ENCODE measurements at regions not wholly inside any gene's neighbourhood (a gene's known extent, or its start where the extent isn't known, plus 50 kb on each side); places are given as distances from the start of the nearest gene placed in this dataset.

GRCh38 chr6:22925920-22926789, 356.8 kb downstream of the HDGFL1 start:
- 76 to 80% methylated on average over 4 of the region's 4 CpGs for WGBS, 2 donors
- no peak for DNase-seq
- Histone ChIP-seq H3K9me3 (no peaks in the 10 kb centered on the region), H3K36me3 (no peaks in the 10 kb centered on the region), H3K4me3 (replicated peaks in 1 of 3) (no peak overlapping the region), H3K27ac (peak overlapping the region in 1 of 3 donors; percentile 20), H3K27me3 (no peaks in the 10 kb centered on the region), H3K4me1 (no peaks in the 10 kb centered on the region)
- intact Hi-C loops (cut with DNase I), result no loop called here
- no peak for TF ChIP-seq POLR2A (IDR thresholded peaks at IDR 0.05)

- 84 to 86% methylated on average over 2 of the region's 2 CpGs for WGBS, 2 donors
- Histone ChIP-seq H3K9me3 (no peaks in the 10 kb centered on the region), H3K4me3 (replicated peaks in 1 of 3) (no peak overlapping the region), H3K27me3 (no peaks in the 10 kb centered on the region), H3K27ac (no peak overlapping the region), H3K36me3 (no peaks in the 10 kb centered on the region), H3K4me1 (no peaks in the 10 kb centered on the region)
- intact Hi-C loops (cut with DNase I), result no loop called here
- TF ChIP-seq POLR2A (IDR thresholded peaks at IDR 0.05) (no peak), CTCF (IDR thresholded peaks at IDR 0.05) (no peak)
- DNase-seq, result no peak
Observed at GRCh38 chr6:22926790-22927354, 357.5 kb downstream of the HDGFL1 start.

DNA sequence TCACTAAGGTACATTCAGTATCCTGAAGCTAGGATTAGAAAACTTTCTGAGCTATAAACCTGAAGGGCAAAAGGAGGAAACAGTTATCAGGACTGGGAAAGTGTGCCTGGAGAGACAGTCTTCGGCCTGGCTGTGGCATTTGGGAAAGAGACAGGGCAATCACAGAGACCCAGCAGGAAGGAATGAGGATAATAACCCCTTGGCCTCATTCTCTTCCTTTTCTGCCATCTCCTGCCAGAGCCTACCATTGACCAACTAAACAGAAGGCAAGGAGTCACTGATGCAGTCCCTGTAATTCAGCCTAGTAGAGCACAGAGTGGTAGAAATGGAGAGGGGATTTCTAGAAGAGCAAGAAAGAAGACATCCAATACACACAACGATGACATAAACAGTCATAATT, 359.4 kb downstream of the HDGFL1 start:
- Histone ChIP-seq H3K9me3 (no peaks in the 10 kb centered on the region), H3K27ac (no peak overlapping the region), H3K4me1 (no peaks in the 10 kb centered on the region), H3K27me3 (no peaks in the 10 kb centered on the region), H3K4me3 (replicated peaks in 1 of 3) (no peak overlapping the region), H3K36me3 (no peaks in the 10 kb centered on the region)
- TF ChIP-seq POLR2A (IDR thresholded peaks at IDR 0.05) (no peak), CTCF (IDR thresholded peaks at IDR 0.05) (no peak)
- DNase-seq, result no peak
- 70 to 78% methylated on average over 2 of the region's 2 CpGs for WGBS, 2 donors
- intact Hi-C loops (cut with DNase I), result no loop called here

- Histone ChIP-seq H3K9me3 (no peaks in the 10 kb centered on the region), H3K36me3 (no peaks in the 10 kb centered on the region), H3K27ac (no peak overlapping the region), H3K4me1 (no peaks in the 10 kb centered on the region), H3K27me3 (no peaks in the 10 kb centered on the region), H3K4me3 (replicated peaks in 1 of 3) (no peak overlapping the region)
- TF ChIP-seq POLR2A (IDR thresholded peaks at IDR 0.05) (no peak), CTCF (IDR thresholded peaks at IDR 0.05) (no peak)
- DNase-seq, result no peak
- WGBS, 2 donors, result 72 to 81% methylated on average over 4 of the region's 4 CpGs
- intact Hi-C loops (cut with DNase I), result no loop called here
Observed at GRCh38 chr6:22929311-22929985, 360.1 kb downstream of the HDGFL1 start.

DNA sequence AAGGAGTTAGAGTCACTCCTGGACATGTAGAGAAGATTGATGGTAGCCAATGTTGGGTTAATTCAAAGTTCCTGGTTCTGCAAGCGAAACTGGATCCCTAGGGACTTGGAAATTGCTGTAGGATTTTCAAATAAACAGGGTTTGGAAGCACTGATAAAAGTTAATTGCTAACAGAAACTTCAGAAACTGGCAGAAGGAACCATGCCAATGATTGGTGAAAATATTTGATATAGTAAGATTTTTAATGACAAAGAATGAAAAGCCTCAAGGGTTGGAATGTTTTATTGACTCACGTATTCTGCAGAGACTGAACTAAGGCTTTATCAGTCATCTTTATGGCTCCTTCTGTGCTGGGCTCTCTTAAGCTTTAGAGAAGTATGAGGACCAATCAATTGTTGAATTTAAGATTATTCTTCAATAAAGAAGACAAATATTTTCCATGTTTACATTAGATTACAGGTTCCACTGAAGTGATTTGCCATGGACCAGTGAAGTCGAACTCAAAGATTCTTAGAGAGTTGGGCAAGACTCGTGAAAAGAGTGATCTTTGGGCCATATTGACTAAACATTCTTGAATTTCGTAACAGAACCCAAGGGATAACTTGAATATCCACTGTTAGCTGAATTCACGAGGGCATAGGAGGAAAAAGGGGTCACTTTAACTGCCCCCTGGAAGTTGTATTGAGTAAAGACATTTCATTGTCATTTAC, 371.4 kb downstream of the HDGFL1 start:
- no peak overlapping the region for H3K4me3 ChIP-seq (replicated peaks in 1 of 3)
- no peaks in the 10 kb centered on the region for H3K4me1 ChIP-seq
- TF ChIP-seq CTCF (IDR thresholded peaks at IDR 0.05), result no peak
- no peak for TF ChIP-seq POLR2A (IDR thresholded peaks at IDR 0.05)
- no peaks in the 10 kb centered on the region for H3K36me3 ChIP-seq
- H3K27me3 ChIP-seq, result no peaks in the 10 kb centered on the region
- DNase-seq, result no peak
- intact Hi-C loops (cut with DNase I), result no loop called here
- no peak overlapping the region for H3K27ac ChIP-seq
- WGBS, 2 donors, result 80 to 82% methylated on average over 6 of the region's 6 CpGs
- H3K9me3 ChIP-seq, result no peaks in the 10 kb centered on the region

All from thyroid gland (tissue), 4 donors.